ENCODE measurements at regions not wholly inside any gene's neighbourhood (a gene's known extent, or its start where the extent isn't known, plus 50 kb on each side); places are given as distances from the start of the nearest gene placed in this dataset.
A peak's percentile ranks its signal among the peaks of the same experiment; 100 is the strongest.
"Not testable (repeated sequence)": the region's sequence is repeated elsewhere in the genome, so short reads cannot be mapped to it uniquely, and the experiment has no call there.

DNA sequence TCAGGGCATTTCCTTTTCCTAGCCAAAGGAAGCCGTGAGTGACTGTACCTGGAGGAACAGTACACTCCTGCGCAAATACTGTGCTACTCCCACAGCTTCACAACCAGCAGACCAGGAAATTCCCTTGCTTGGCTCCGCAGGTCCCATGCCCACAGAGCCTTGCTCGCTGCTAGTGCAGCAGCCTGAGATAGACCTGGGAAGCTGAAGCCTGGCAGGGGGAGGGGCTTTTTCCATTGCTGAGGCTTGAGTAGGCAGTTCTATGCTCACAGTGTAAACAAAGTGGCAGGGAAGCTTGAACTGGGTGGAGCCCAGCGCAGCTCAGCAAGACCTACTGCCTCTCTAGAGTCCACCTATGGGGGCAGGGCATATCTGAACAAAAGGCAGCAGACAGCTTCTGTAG is 291.2 kb downstream of the HGF start:
- no peak for DNase-seq (ENCODE audit: low spot score)

DNA sequence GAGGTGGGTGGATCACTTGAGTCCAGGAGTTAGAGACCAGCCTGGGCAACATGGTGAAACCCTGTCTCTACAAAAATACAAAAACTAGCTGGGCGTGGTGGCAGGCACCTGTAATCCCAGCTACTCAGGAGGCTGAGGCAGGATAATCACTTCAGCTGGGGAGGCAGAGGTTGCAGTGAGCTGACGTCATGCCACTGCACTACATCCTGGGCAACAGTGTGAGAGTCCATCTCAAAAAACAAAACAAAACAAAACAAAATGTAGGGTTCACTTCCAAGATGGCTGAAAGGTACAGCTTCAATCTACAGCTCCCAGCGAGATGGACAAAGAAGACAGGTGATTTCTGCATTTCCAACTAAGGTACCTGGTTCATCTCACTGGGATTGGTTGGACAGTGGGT is 291.6 kb downstream of the HGF start:
- DNase-seq (ENCODE audit: low spot score): not testable (repeated sequence)

DNA sequence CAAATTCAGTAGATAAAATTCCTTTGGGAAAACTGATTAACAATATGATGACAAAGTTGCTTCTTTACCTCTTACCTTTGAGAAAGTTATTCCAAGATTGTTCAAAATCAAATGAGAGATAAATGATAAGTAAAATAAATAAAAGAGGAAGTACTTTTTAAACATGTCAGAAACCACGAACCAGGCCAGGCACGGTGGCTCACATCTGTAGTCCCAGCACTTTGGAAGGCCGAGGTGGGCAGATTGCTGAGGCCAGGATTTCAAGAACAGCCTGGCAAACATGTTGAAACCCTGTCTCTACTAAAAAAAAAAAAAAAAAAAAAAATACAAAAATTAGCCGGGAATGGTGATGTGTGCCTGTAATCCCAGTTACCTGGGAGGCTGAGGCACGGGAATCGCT is 296.6 kb downstream of the HGF start:
- DNase-seq (ENCODE audit: low spot score): no peak

DNA sequence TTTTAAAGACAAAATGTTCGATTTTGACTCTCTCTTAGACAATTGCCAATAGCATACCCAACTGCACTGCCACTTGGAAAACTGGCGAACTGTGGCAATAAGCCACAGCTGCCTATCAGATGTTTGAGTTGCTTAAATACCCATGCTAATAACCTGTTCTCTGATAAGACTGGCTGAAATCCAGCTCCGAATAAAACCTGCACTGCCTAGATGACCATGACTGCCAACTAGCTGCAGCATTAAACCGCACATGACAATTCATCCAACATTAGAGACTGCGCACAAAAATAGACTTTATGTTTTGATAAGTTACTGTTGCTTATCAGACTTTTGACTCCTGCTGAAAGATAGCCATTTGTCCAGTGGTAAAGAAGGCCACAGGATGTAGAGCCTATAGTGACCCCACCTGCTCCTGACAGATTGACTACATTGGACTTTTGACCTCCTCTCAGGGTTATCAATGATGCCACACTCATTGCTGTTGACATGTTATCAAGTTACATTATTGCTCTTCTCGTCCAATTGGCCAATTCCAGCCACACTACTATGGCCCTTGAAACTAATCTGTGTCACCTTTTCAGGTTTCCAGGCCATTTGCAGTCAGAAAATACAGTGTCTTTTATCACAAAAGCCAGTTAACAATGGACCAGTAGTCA is 299.0 kb downstream of the HGF start:
- no peak for DNase-seq (ENCODE audit: low spot score)

DNA sequence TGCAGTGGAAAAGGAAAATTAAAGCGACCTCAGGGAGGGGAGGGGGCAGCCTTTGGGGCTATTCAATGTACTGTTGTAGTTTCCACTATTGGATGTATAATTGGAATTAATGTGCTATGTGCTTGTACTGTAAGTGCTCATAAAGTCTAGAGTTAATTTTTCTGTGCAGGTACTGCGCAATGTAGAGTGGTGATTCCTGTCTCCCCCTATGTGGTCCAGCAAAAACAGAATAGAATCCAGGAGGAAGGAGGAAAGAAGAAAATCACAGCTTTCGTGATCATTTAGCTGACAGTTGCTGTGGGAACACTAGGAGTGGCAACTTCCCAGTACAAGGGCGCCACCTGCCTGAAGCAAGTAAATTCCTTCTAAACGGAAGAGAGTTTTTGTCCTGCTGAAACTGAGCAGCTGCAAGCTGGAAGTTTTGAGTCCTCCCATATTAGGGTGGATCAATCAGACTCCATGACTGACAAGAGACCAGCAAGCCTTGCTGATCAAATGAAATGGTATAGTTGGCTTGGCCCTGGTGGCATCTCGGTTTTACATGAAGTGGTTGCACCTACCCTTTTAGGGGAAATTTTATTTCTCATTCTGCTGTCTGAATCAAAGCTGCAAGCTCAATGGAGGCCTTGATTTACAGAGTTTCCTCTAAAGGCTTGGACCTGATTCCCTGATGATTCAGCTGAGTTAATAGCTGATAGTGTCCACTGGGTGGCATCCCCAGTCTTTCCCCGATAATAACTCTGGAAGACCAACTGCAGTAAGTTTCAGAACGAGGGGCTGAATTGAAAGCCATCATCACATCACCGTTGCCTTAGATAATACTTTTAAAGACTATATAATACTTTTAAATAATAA is 299.8 kb downstream of the HGF start:
- peak; percentile 87 for DNase-seq (ENCODE audit: low spot score)

DNA sequence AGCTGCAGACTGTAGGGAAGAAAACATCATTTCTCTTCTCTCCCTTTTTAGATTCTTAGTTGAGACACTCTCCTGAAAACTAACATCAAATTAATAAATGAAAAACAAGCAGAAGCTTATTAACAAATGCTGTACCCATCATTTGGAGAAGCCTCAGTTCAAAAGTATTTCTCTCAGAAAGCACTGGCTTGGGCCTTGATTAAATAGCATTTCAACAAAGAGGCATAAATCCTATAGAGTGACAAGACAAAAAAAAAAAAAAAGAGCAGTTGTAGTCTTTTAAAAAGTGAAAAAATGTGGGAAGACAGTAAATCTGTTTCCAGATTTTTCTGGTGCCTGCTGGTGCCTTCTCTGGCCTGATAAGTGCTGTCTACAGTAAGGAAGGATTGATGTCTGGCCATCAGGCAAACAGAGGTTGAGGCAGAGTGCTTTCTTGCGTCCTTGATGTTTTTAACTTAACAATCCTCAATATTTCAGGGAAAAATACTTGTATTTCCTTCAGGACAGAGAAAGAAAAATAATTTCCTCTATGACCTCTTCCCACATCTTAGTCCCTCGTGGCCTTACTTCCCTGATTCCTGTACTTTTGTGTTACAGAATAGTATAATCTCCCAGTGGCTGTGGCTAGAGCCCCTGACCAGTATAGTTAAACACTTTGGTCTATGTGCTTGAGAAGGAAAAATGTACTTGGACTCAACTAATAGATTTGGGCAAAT is 300.5 kb downstream of the HGF start:
- no peak for DNase-seq (ENCODE audit: low spot score)

DNA sequence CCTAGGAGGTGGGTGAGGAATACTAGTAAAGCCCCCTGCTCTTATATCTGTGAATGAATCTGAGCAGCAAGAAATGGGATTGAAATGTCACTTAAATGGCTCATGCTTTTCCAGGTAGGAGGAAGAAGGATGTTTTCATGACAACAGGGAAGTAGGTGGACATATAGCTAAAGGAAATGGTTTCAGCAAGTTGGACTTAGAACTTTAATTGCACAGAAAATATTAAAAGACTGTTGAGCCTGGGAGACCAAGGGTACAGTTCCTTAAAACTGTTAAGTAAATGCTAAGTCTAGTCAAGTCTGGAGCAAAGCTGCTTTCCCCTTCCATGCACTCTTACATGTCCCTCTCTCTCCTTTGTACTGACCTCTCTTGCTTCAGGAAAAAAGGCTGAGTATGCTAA is 301.3 kb downstream of the HGF start:
- no peak for DNase-seq (ENCODE audit: low spot score)

DNA sequence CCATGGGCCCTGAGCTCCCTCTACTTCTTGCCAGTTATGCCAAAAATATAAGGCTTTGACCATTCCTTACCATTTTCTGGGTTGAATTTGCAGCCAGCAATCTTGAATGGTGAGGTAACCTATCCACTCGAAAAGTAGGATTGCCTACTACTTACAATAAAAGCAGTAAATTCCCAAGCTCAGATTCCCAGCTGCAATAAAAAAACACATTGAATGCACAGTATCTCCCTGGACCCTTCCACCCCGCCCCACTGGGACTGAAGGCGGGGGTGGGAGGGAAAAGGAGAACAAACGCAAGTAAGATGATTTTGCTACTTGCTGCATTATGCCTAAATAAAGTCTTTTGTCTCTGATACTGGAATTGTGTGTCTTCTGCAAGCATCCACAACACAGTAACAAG is 301.9 kb downstream of the HGF start:
- DNase-seq (ENCODE audit: low spot score): no peak

DNA sequence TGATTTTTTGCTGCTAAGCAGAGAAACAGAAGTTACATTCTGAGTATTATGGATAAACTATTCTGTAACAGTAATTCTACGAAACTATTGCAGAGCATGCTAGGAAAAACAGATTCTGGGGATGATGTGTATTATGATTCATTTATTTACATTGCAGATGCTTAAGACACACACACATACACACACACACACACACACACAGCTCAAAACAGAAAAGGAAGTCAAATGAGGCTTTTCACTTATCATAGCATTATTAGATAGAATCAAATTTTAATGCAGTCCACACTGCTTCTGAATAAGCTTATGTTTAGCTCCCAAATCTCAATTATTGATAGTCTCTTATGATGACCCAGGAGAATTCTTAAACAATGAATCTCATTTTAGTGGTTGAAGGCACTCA is 307.2 kb downstream of the HGF start:
- DNase-seq (ENCODE audit: low spot score): no peak

DNA sequence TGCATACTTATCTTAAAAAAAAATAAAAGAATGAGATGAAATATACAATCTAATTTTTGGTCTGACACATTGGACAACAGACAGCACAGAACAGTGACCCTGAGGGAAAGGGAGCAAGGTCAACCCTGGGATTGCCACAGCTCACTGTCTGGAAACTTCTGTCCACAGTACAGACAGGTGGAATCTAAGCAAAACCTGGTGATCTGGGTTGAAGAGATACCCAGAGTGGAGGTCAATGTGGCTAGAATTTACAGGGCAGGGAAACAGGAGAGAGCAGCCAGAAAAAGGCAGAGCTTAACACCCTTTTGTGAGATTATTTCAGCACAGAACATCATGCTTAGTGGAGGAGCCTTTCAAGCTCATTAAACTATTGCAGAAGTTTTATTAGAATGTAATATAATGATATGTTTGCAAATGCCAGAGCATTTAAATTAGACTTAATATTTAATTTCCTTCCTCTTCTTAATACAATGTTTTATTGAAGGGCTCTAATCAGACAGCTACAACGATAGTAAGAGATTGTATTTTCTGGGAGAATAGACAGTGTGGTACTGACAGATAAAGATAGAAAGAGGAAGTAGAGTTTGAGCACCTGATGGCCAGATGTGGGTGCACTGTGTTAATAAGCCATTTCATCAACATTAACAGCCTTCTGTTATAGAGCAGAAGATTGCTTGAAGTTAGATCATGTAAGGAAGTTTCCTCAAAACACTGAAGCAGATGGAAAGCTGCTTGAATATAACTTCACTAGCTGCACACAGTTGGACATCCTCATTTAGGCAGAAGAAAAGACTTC is 309.4 kb downstream of the HGF start:
- DNase-seq (ENCODE audit: low spot score): no peak

DNA sequence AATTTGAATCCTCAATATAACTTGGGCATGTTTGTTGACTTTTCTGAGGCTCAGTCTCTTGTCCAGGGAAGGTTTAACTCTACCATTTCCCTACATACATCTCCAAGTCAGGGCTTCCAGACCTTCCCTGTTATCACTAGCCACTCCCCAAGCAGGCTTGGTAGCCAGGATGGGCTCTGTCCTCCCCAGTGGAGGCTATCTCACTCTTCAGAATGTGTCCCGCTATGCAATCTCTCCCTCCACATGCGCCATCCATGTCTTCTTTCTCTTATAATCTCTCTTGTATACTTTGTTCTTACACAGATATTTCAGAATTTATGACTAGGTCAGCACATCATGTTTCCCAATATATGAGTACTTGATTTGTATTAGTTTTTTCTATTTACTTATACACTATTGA is 310.4 kb downstream of the HGF start:
- DNase-seq (ENCODE audit: low spot score): no peak

DNA sequence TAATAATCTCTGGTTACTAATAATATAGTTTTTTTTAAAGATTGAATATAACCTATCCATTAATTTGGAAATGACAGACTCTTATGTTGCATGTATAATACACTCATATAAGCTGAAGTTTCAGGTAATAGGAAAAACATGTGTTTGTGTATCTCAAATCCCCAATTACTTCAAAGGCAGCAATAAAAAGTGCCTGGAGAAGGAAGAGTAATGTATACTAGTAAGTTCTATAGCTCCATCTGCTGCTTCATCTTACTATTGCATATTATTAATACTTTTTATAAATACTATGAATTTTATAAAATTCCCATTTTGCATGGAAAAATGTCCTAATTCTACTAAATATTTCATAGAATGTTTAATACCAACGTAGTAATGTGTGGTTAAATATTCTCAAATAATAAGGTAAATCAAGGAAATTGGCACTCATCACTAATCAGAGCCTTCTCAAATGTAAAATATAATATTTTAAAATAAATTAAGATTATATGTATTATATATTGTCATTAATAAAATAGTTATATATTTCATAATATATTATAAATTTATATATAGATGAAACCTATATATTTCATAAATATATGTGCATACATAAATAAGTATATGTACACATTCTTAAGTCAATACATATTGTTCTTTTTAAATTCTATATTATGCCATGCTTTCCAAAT is 311.9 kb downstream of the HGF start:
- DNase-seq (ENCODE audit: low spot score): no peak

DNA sequence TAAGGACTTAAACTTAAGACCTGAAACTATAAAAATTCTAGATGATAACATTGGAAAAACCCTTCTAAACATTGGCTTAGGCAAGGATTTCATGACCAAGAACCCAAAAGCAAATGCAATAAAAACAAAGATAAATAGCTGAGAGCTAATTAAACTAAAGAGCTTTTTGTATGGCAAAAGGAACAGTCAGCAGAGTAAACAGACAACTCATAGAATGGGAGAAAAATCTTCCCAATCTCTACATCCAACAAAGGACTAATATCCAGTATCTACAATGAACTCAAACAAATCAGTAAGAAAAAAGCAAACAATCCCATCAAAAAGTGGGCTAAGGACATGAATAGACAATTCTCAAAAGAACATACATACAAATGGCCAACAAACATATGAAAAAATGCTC is 316.1 kb downstream of the HGF start:
- DNase-seq (ENCODE audit: low spot score): not testable (repeated sequence)

DNA sequence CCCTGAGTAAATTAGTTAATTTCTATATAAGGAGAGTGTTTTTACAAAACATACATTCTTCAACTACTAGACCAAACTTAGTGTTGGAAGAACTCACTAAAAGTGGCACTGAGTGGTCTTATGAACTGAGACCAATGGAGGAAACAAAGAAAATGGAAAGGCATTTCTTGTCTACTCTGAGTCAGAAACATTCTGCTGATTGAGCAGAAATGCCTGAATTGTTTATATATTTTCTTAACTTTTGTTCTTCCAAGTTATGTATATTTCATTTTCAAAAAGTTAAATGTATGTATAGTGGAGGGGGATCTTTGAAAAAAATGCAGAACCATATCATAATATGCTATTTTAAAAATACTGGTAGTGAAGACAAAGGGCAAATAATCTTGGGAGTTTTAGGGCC is 320.7 kb downstream of the HGF start:
- no peak for DNase-seq (ENCODE audit: low spot score)

DNA sequence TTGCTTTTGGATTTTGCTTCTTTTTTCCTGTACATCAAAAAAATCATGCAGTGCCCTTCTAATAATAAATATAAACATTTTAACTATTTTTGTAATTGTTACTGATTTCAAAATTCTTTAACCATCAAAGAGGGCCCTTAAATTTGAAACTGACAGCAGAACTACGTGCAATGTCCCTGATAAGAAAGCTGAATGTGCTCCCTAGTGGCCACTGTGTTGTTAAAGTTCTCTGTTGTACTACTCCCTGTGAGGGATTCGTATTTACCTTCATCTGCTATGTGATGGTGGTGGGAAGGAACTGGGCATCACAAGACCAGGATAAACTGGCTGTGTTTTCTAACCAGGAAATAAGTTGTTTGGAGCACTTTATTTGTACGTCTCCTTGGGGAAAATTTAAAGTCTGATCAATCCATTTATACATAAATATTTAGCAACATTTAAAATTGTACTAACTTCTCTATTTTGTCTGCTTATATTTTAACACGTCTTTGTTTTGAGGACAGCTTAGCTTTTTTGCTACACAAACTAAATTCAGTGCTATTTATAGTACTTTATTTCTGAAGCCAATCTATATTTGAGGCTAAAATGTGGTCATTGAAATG is 322.4 kb downstream of the HGF start:
- peak; percentile 50 for DNase-seq (ENCODE audit: low spot score)

DNA sequence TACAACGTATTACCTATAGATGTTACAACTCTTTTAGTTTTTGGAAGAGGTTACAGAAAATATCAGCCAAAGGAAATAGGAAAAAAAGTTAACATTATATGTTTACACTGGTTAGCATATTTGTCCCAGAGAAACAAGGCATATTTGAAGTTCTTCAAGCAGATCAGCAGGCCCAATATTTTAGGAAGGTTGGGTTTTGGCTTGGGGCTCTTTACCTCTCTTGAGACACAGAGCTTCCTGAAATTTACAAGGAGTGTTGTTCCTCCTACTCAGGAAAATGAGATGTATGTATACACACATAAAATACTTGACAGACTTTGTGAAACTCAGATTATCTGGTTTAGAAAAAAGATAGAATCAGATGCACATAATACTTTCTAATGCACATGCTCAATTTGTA is 323.6 kb downstream of the HGF start:
- DNase-seq (ENCODE audit: low spot score): no peak

DNA sequence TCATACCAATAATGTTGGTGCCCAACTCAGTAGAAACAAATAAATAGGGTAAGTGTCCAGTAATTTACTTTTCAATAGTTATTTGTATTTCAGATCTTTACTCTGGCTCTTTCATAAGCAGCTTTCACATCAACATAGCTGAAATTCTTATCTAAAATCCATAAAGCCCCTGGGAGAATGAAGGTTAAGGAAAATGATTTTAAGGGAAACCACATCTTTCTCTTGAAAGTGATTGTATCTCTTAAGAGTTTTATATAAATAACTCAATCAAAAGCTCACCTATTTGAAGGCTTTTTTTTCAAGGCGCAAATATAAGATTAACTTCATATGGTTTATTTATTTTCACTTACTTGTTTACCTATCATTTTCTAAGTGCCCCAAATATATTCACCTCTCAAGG is 324.4 kb downstream of the HGF start:
- DNase-seq (ENCODE audit: low spot score): no peak

DNA sequence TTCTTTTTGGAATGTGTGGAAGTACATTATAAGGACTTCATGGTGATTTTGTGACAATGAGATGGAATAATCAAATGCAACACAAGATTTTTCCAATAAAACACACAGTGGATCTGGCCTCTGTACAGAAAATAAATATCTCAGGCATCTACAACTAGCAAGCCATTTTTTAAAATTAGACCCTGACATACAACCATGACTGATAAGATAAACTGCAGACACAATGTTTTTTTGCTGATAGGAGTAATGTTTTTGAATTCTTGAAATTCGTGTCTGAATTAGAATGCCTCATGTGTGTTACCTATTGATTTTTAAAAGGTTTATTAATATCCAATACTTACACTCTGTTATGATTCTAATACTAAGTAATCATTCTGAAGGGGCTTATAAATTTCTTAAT is 328.1 kb downstream of the HGF start:
- DNase-seq (ENCODE audit: low spot score): no peak

DNA sequence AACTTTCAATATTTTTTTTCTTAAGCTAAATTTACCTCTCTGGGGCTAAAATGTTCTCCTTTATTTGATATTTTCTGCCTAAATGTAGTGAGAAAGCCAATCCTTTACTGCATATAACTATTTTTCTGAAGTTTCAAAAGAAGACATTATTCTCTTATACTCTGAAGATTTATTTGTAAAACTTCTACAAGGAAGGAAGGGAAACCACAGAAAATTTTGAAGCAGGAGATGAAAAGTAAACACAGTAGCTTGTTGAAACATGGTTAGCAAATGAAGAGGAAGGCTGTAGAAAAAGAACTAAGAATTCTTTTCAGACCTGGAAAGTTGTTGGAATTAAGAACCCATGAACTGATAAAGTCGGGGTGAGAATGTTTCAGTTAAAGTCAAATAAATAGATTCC is 330.3 kb downstream of the HGF start:
- DNase-seq (ENCODE audit: low spot score): no peak

DNA sequence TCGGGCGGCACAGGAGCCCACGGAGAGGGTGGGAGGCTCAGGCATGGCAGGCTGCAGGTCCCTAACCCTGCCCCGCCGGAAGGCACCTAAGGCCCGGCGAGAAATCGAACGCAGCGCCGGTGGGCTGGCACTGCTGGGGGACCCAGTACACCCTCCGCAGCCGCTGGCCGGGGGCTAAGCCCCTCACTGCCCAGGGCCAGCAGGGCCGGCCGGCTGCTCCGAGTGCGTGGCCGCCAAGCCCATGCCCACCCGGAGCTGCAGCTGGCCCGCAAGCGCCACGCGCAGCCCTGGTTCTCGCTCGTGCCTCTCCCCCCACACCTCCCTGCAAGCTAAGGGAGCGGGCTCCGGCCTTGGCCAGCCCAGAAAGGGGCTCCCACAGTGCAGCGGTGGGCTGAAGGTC is 332.7 kb downstream of the HGF start:
- not testable (repeated sequence) for DNase-seq (ENCODE audit: low spot score)

DNA sequence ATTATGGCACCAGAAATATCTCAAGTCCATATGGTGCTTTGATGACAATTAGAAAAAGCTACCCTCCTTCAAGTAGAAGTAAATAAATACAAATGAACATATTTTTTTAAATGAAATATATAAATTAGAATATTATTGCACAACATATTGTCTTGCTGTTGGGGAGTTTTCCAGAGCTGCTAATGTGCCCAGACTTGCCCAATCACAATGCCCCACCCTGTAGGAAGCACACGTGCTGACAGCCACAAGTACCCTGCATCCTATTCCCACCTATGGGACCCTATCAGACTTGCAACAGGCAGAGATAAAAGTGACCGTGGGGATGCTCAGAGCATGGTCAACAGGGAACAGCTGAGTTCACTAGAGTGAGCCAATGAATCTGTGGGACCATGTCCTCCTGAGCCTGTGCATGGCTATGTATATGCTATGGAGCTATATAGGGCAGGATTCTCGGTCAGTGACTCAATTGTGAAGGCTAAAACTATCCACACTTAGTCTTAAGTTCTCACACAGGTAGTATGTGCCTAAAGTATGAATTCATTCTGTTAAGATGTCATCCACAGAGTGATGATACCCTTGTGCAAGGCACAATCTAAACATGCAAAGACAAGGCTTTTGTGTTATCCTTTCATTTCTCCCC is 336.0 kb downstream of the HGF start:
- DNase-seq (ENCODE audit: low spot score): no peak
